ENCODE measurements at regions not wholly inside any gene's neighbourhood (a gene's known extent, or its start where the extent isn't known, plus 50 kb on each side); places are given as distances from the start of the nearest gene placed in this dataset.
"Not testable (repeated sequence)": the region's sequence is repeated elsewhere in the genome, so short reads cannot be mapped to it uniquely, and the experiment has no call there.

DNA sequence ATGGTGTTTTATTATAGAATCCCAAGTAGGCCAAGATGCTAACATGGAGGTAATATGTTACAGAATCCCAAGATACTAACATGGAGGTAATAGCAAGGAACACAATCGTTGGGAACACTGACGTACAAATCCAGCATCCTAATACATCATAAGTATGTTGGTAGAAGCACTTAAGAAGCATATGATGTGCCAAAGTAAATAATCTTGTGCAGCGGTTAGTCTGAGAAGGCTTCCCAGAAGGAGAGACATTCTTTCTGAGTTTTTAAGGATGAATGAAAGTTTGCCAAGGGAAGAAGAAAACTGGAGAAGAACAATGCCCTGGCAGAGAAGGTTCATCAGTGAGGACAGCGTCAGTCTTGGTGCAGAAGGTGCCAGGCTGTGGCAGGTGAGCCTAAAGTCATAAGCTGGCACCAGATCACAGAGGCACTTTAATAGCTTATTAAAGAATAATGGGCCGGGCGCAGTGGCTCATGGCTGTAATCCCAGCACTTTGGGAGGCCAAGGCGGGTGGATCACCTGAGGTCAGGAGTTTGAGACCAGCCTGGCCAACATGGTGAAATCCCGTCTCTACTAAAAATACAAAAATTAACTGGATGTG is 294.5 kb upstream of the PIK3R1 start:
- no peak for DNase-seq

DNA sequence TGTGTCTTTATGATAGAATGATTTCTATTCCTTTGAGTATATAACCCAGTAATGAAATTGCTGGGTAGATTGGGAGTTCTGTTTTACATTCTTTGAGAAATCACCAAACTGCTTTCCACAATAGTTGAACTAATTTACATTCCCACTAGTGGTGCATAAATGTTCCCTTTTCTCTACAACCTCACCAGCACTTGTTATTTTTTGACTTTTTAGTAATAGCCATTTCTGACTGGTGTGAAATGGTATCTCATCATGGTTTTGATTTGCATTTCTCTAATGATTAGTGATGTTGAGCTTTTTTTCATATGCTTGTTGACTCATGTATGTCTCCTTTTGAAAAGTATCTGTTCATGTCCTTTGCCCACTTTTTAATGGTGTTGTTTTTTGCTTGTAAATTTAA is 296.0 kb upstream of the PIK3R1 start:
- DNase-seq = not testable (repeated sequence)

- DNase-seq = no peak
These were observed 298.0 kb upstream of the PIK3R1 start for GRCh38 chr5:67917561-67917960.

GRCh38 chr5:67910546-67910945 is 305.0 kb upstream of the PIK3R1 start:
- DNase-seq = no peak

DNA sequence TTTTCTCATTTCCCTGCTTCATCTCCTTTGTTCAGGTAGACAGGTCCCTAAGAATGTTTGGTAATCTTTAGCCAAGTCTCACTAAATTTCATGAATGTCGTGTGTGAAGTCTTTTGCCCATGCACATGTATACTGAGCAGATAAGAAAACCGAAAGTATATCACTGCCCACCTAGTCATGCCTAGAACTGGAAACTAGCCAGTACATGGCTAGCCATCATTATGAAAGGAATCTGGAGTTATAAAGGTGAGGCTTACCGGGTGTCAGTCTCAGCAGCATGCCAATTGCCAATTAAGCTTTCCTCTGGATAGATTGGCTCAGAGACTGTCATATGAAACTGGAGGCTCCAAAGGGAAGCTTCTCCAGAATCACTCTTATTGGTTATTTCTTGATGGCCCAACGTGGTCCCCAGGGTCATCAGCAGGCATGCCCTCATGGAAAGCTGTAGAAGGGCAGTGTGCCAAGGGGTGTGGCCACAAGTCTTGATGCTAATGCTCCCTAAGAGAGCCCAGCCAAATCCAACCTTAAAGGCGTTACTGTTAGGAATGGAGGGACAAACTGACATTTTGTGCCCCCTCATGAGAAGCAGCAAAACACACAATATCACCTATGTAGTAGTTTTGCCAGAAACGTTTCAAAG is 307.3 kb upstream of the PIK3R1 start:
- DNase-seq = no peak

DNA sequence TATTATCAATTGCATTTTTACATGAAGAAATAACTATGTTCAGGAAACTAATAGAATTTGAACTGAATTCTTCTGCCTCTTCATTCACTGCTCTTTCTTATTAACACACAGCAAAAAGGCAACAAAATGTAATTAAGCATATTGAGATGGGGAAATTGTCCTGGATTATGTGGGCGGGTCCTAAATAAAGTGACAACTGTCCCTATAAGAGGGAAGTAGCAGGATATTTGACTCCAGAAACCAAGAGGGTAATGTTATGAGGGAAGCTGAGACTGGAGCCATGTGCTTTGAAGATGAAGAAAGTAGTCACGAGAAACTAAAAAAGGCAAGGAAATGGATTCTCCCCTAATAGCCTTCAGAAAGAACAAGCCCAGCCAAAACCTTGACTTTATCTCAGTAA is 311.2 kb upstream of the PIK3R1 start:
- DNase-seq = peak; percentile 76 to 83

GRCh38 chr5:67903656-67904055 is 311.9 kb upstream of the PIK3R1 start:
- no peak for DNase-seq

- no peak for DNase-seq
These were observed 312.4 kb upstream of the PIK3R1 start for GRCh38 chr5:67903121-67903520.

- DNase-seq = no peak
These were observed 313.1 kb upstream of the PIK3R1 start for GRCh38 chr5:67902497-67902830.

DNA sequence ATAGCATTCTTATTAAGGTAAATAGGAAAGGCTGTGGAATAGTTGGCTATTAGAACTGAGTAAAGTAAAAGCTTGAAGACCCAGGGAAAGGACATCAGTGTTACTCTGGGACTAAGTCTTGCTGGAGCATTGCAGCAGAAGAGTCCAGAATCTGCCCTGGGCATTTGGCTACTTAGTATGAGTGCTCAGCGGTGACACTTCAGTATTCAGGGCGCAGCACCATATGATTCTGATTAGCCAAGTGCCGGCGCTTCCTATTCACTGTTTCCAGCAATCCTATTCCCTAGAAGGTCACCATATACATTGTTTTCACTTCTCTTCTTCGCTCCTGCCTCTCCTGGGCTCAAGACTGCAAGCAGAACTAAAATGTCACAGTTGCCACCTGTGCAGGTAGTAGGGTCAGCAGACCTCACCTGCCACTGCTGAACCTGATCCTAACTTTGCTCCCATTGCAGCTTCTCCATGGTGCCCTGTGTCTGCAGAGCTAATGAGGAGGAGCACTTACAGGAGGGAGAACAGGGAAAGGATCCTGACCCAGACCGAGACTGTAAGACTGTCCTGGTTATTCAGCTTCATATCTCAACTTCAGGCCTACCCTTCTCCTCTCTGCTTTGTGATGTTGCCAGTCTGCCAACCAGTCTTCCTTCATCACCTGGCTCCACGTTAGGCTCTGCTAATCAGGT is 313.6 kb upstream of the PIK3R1 start:
- DNase-seq = no peak

- no peak for DNase-seq
These were observed 315.0 kb upstream of the PIK3R1 start for GRCh38 chr5:67900514-67900913.

GRCh38 chr5:67897980-67898379 is 317.6 kb upstream of the PIK3R1 start:
- DNase-seq = no peak

- no peak for DNase-seq
These were observed 318.1 kb upstream of the PIK3R1 start for GRCh38 chr5:67897431-67897830.

DNA sequence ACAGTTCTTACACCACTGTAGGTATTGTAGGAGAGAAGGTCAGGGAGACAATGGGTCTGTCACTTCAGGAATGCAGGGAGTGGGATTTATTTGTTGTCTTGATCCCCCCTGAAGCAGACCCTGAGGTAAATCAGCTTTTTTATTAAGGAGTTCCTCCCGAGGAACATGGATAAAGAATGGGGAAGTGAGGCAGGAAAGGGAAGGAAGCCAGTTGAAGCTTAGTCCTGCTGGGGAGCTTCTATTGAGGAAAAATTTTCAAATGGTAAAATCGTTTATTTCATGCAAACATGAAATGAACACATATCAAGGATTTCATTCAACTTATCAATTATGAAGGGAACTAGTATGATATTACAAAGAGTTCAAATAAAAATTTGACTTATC is 318.6 kb upstream of the PIK3R1 start:
- peak; percentile 16 to 27 for DNase-seq

- peak; percentile 72 to 77 for DNase-seq
These were observed 319.1 kb upstream of the PIK3R1 start for GRCh38 chr5:67896311-67896929.

GRCh38 chr5:67889870-67890269 is 325.7 kb upstream of the PIK3R1 start:
- not testable (repeated sequence) for DNase-seq

- peak; percentile 50 to 77 for DNase-seq
These were observed 327.8 kb upstream of the PIK3R1 start for GRCh38 chr5:67887748-67888161.

- DNase-seq = no peak
These were observed 328.8 kb upstream of the PIK3R1 start for GRCh38 chr5:67886761-67887160.

DNA sequence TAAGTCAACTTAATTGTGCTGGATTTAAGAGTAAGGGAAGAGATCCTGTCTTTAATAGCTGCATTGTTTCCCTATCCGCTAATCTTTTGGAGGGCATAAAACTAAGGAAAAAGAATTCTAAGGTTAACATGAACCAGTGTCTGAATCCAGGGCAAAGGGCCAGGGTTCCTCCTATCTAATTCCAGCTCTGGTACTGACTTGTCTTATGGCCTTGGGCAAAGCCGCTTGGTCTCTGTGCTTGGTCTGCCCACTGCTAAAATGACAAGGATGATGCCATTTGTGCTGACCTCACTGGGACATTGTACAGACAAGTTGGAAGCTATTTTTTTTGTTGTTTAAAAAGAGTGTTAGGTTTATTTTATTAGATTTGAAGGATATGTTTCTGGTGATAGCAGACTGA is 334.7 kb upstream of the PIK3R1 start:
- DNase-seq = no peak

GRCh38 chr5:67880511-67880805 is 335.1 kb upstream of the PIK3R1 start:
- no peak for DNase-seq

- no peak for DNase-seq
These were observed 335.7 kb upstream of the PIK3R1 start for GRCh38 chr5:67879620-67880510.

DNA sequence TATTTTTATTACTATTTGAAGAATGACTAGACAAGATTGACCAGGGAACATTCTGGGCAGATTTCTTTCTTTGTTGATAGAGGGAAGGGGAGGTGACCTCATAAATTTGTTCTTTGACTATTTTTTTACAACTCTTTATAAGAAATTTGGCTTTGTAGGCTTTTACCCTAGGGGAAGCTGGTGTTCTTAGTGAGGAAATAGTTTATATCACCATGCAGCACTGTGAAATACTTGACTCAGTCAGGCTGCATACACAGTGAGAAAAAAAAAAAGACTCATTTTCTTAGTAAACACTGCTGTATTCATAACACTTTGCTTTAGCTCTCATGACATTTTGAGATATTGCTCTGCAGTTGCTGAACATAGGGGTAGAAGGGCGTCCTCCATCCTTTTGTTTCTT is 336.6 kb upstream of the PIK3R1 start:
- no peak for DNase-seq

- no peak for DNase-seq
These were observed 339.2 kb upstream of the PIK3R1 start for GRCh38 chr5:67876371-67876770.

Data from inflammatory macrophage (primary cell).